WERI-Rb-1 (cell line): ENCODE measurements at regions not wholly inside any gene's neighbourhood (a gene's known extent, or its start where the extent isn't known, plus 50 kb on each side); places are given as distances from the start of the nearest gene placed in this dataset.

Experiments
- DNase-seq: peaks from one replicate; pipeline ENCODE4 v3.0.0-alpha.2; 2020
- H3K27ac ChIP-seq: fragments of 250-450 bp; sonication (Bioruptor Pico); 2 replicates; pipeline ENCODE4 v1.5.1; 2020; ENCODE audit warnings: mild to moderate bottlenecking, moderate library complexity
- H3K27me3 ChIP-seq: fragments of 250-450 bp; sonication (Bioruptor Pico); 2 replicates; pipeline ENCODE4 v1.5.1; 2021; ENCODE audit warnings: mild to moderate bottlenecking, low read depth, moderate library complexity; ENCODE audit not compliant: insufficient read depth, severe bottlenecking
- H3K36me3 ChIP-seq: fragments of 250-450 bp; sonication (Bioruptor Pico); 2 replicates; pipeline ENCODE4 v1.5.1; 2020; ENCODE audit warnings: mild to moderate bottlenecking, moderate library complexity
- H3K4me3 ChIP-seq: 2 replicates; pipeline ENCODE4 v1.5.1; 2011; ENCODE audit warnings: low read depth, mild to moderate bottlenecking, control low read depth, low read length
- H3K9me3 ChIP-seq: fragments of 250-450 bp; sonication (Bioruptor Pico); 2 replicates; pipeline ENCODE4 v1.5.1; 2021; ENCODE audit warnings: mild to moderate bottlenecking, moderate library complexity; ENCODE audit not compliant: severe bottlenecking
- CTCF ChIP-seq: IDR thresholded peaks from 2 replicates; pipeline ENCODE4 v1.5.1; 2011; ENCODE audit warnings: low read depth, mild to moderate bottlenecking, control low read depth, inconsistent platforms, low read length

GRCh38 chr1:38738207-38738606 is 121.4 kb downstream of the RRAGC start:
- TF ChIP-seq CTCF, result no peak
- H3K9me3 ChIP-seq, result no peaks in the 10 kb centered on the region
- H3K36me3 ChIP-seq, result no peaks in the 10 kb centered on the region
- no peak overlapping the region for H3K27ac ChIP-seq
- DNase-seq, result no peak
- H3K27me3 ChIP-seq, result no peaks in the 10 kb centered on the region
- no peak overlapping the region for H3K4me3 ChIP-seq

GRCh38 chr1:38736399-38736798 is 123.2 kb downstream of the RRAGC start:
- no peaks in the 10 kb centered on the region for H3K36me3 ChIP-seq
- DNase-seq, result no peak
- H3K27ac ChIP-seq, result no peak overlapping the region
- no peaks in the 10 kb centered on the region for H3K27me3 ChIP-seq
- no peak overlapping the region for H3K4me3 ChIP-seq
- TF ChIP-seq CTCF, result no peak
- no peaks in the 10 kb centered on the region for H3K9me3 ChIP-seq

GRCh38 chr1:38735651-38736161 is 123.9 kb downstream of the RRAGC start:
- Histone ChIP-seq H3K4me3 (no peak overlapping the region), H3K9me3 (no peaks in the 10 kb centered on the region), H3K27ac (no peak overlapping the region), H3K27me3 (no peaks in the 10 kb centered on the region), H3K36me3 (no peaks in the 10 kb centered on the region)
- DNase-seq, result no peak
- TF ChIP-seq CTCF, result no peak

- Histone ChIP-seq H3K27ac (no peak overlapping the region), H3K27me3 (no peaks in the 10 kb centered on the region), H3K36me3 (no peaks in the 10 kb centered on the region), H3K4me3 (no peak overlapping the region), H3K9me3 (no peaks in the 10 kb centered on the region)
- no peak for TF ChIP-seq CTCF
- no peak for DNase-seq
These were observed 125.8 kb downstream of the RRAGC start for GRCh38 chr1:38733761-38734160.

- Histone ChIP-seq H3K36me3 (no peaks in the 10 kb centered on the region), H3K4me3 (no peak overlapping the region), H3K27ac (no peak overlapping the region), H3K9me3 (no peaks in the 10 kb centered on the region), H3K27me3 (no peaks in the 10 kb centered on the region)
- DNase-seq, result no peak
- TF ChIP-seq CTCF, result no peak
These were observed 128.8 kb downstream of the RRAGC start for GRCh38 chr1:38730511-38731397.
